ENCODE measurements at regions not wholly inside any gene's neighbourhood (a gene's known extent, or its start where the extent isn't known, plus 50 kb on each side); places are given as distances from the start of the nearest gene placed in this dataset.

GRCh38 chr16:48057048-48057447 is 98.7 kb downstream of the ABCC12 start:
- TF ChIP-seq CTCF (IDR thresholded peaks at IDR 0.05) (no peak), POLR2A (IDR thresholded peaks at IDR 0.05) (no peak)
